Neural cell (in vitro differentiated cells): ENCODE measurements at regions not wholly inside any gene's neighbourhood (a gene's known extent, or its start where the extent isn't known, plus 50 kb on each side); places are given as distances from the start of the nearest gene placed in this dataset.

Experiments used
- H2AFZ ChIP-seq: fragments of 200-600, 300-800 bp; sonication (generic), shearing (Covaris generic); 2 replicates; pipeline ENCODE4 v1.6.0; 2014; ENCODE audit warnings: low read depth, mild to moderate bottlenecking, antibody characterized with exemption, low read length, moderate library complexity
- H3F3A ChIP-seq: fragments of 200-600 bp; shearing (Covaris generic); 2 replicates; pipeline ENCODE4 v1.6.1; 2016; ENCODE audit warnings: mild to moderate bottlenecking, moderate library complexity, mixed read lengths, antibody characterized with exemption, low read length; ENCODE audit not compliant: insufficient read depth, poor library complexity, severe bottlenecking
- H3K27ac ChIP-seq: fragments of 200-600, 300-800 bp; sonication (generic), shearing (Covaris generic); 2 replicates; pipeline ENCODE4 v1.5.1; 2014; ENCODE audit warnings: mild to moderate bottlenecking, low read length, moderate library complexity
- H3K27me3 ChIP-seq: fragments of 300-800, 200-600 bp; sonication (generic), shearing (Covaris generic); 2 replicates; pipeline ENCODE4 v1.6.0; 2014; ENCODE audit warnings: mild to moderate bottlenecking, low read depth, low read length, moderate library complexity; ENCODE audit not compliant: insufficient read depth
- H3K36me3 ChIP-seq: fragments of 300-800, 200-600 bp; sonication (generic), shearing (Covaris generic); 2 replicates; pipeline ENCODE4 v1.5.1; 2014; ENCODE audit warnings: mild to moderate bottlenecking, antibody characterized with exemption, low read length, moderate library complexity; ENCODE audit not compliant: insufficient read depth
- H3K4me2 ChIP-seq: fragments of 300-800, 200-600 bp; sonication (generic), shearing (Covaris generic); 2 replicates; pipeline ENCODE4 v1.6.0; 2014; ENCODE audit warnings: mild to moderate bottlenecking, low read length
- H3K4me3 ChIP-seq: fragments of 300-800, 200-600 bp; sonication (generic), shearing (Covaris generic); 2 replicates; pipeline ENCODE4 v1.5.1; 2014; ENCODE audit warnings: mild to moderate bottlenecking, low read length, moderate library complexity
- H3K79me2 ChIP-seq: fragments of 200-600 bp; shearing (Covaris generic); replicated peaks from 2 replicates; pipeline ENCODE4 v1.6.0; 2014; ENCODE audit warnings: mild to moderate bottlenecking, low read length, moderate library complexity; ENCODE audit not compliant: insufficient read depth
- H3K9ac ChIP-seq: fragments of 300-800, 200-600 bp; sonication (generic), shearing (Covaris generic); 2 replicates; pipeline ENCODE4 v1.6.1; 2016; ENCODE audit warnings: mild to moderate bottlenecking, low read length, mixed read lengths
- H3K9me2 ChIP-seq: fragments of 200-600 bp; shearing (Covaris generic); 2 replicates; pipeline ENCODE4 v1.6.1; 2016; ENCODE audit warnings: mild to moderate bottlenecking, low read length, mixed read lengths; ENCODE audit not compliant: insufficient read depth
- H3K9me3 ChIP-seq: fragments of 200-600, 300-800 bp; sonication (generic), shearing (Covaris generic); 2 replicates; pipeline ENCODE4 v1.6.1; 2016; ENCODE audit warnings: mild to moderate bottlenecking, mixed run types, low read length, moderate library complexity, mixed read lengths
- H4K20me1 ChIP-seq: fragments of 200-600 bp; shearing (Covaris generic); 2 replicates; pipeline ENCODE4 v1.6.1; 2016; ENCODE audit warnings: mild to moderate bottlenecking, mixed run types; ENCODE audit not compliant: insufficient read depth
- CTCF ChIP-seq: fragments of 450-650 bp; IDR thresholded peaks from 2 replicates; pipeline ENCODE4 v1.5.1; 2014; ENCODE audit warnings: antibody characterized with exemption, mild to moderate bottlenecking, moderate library complexity; ENCODE audit not compliant: poor library complexity, severe bottlenecking
- EP300 ChIP-seq: fragments of 450-650 bp; conservative IDR thresholded peaks from 2 replicates; pipeline ENCODE4 v1.6.1; 2014; ENCODE audit warnings: antibody characterized with exemption, mild to moderate bottlenecking, moderate library complexity; ENCODE audit not compliant: poor library complexity, severe bottlenecking
- EZH2 ChIP-seq: fragments of 200-600, 300-800 bp; shearing (Covaris generic), sonication (generic); IDR thresholded peaks from 2 replicates; pipeline ENCODE4 v1.6.1; 2014; ENCODE audit warnings: antibody characterized with exemption, low read length, borderline replicate concordance, mild to moderate bottlenecking; ENCODE audit not compliant: insufficient read depth, poor library complexity, severe bottlenecking
- MXI1 ChIP-seq: fragments of 450-650 bp; conservative IDR thresholded peaks from 2 replicates; pipeline ENCODE4 v1.6.1; 2014; ENCODE audit warnings: antibody characterized with exemption, mild to moderate bottlenecking; ENCODE audit not compliant: poor library complexity, severe bottlenecking
- POLR2AphosphoS5 ChIP-seq: IDR thresholded peaks from 2 replicates; pipeline ENCODE4 v1.6.1; 2012
- RAD21 ChIP-seq: fragments of 450-650 bp; conservative IDR thresholded peaks from 2 replicates; pipeline ENCODE4 v1.6.1; 2014; ENCODE audit warnings: antibody characterized with exemption, mild to moderate bottlenecking, moderate library complexity
- REST ChIP-seq: IDR thresholded peaks from 2 replicates; pipeline ENCODE4 v1.6.1; 2012; ENCODE audit warnings: borderline replicate concordance
- SMC3 ChIP-seq: fragments of 450-650 bp; conservative IDR thresholded peaks from 2 replicates; pipeline ENCODE4 v1.6.1; 2014; ENCODE audit warnings: antibody characterized with exemption, mild to moderate bottlenecking, moderate library complexity; ENCODE audit not compliant: poor library complexity
- TAF1 ChIP-seq: IDR thresholded peaks from 2 replicates; pipeline ENCODE4 v1.6.1; 2012; ENCODE audit warnings: low read depth

GRCh38 chr16:73846356-73846755 is 450.3 kb upstream of the PSMD7 start:
- Histone ChIP-seq H2AFZ (no peak overlapping the region), H3K27ac (no peak overlapping the region), H3K79me2 (no peaks in the 10 kb centered on the region), H3F3A (no peaks in the 10 kb centered on the region), H3K9ac (no peak overlapping the region), H3K9me2 (no peaks in the 10 kb centered on the region), H3K4me3 (no peak overlapping the region), H3K9me3 (no peaks in the 10 kb centered on the region), H4K20me1 (no peaks in the 10 kb centered on the region), H3K36me3 (no peaks in the 10 kb centered on the region), H3K27me3 (no peaks in the 10 kb centered on the region), H3K4me2 (no peak overlapping the region)
- TF ChIP-seq EP300 (no peak), REST (no peak), CTCF (peak; percentile 16)

- Histone ChIP-seq H3K9ac (no peak overlapping the region), H3F3A (no peaks in the 10 kb centered on the region), H3K4me2 (no peak overlapping the region), H3K9me2 (no peaks in the 10 kb centered on the region), H3K27me3 (no peaks in the 10 kb centered on the region), H3K4me3 (no peak overlapping the region), H3K27ac (no peak overlapping the region), H2AFZ (no peak overlapping the region), H3K9me3 (no peaks in the 10 kb centered on the region), H3K36me3 (no peaks in the 10 kb centered on the region), H4K20me1 (no peaks in the 10 kb centered on the region), H3K79me2 (no peaks in the 10 kb centered on the region)
- TF ChIP-seq REST = no peak
- no peak for TF ChIP-seq POLR2AphosphoS5
- no peak for TF ChIP-seq EZH2
- no peak for TF ChIP-seq CTCF
- TF ChIP-seq RAD21 = no peak
- no peak for TF ChIP-seq EP300
- no peak for TF ChIP-seq SMC3
- no peak for TF ChIP-seq TAF1
- no peak for TF ChIP-seq MXI1
These were observed 450.6 kb upstream of the PSMD7 start for GRCh38 chr16:73846007-73846330.
